SU-DHL-6 (cell line): ENCODE measurements at regions not wholly inside any gene's neighbourhood (a gene's known extent, or its start where the extent isn't known, plus 50 kb on each side); places are given as distances from the start of the nearest gene placed in this dataset.

ENCODE experiments used
- H2AFZ ChIP-seq: fragments of 200-600 bp; sonication (generic); 2 replicates; pipeline ENCODE4 v1.6.1; 2014; ENCODE audit warnings: low read depth, mild to moderate bottlenecking, moderate library complexity, mixed read lengths, antibody characterized with exemption, low read length; ENCODE audit not compliant: severe bottlenecking
- H3F3A ChIP-seq: fragments of 200-600 bp; shearing (Covaris generic); 2 replicates; pipeline ENCODE4 v1.6.0; 2016; ENCODE audit warnings: antibody characterized with exemption, mild to moderate bottlenecking; ENCODE audit not compliant: insufficient read depth
- H3K27ac ChIP-seq: fragments of 200-600 bp; sonication (generic); 2 replicates; pipeline ENCODE4 v1.5.1; 2016; ENCODE audit warnings: low read depth, mild to moderate bottlenecking, low read length, moderate library complexity, mixed read lengths
- H3K27me3 ChIP-seq: fragments of 200-600 bp; sonication (generic), shearing (Covaris generic); 2 replicates; pipeline ENCODE4 v1.6.0; 2014; ENCODE audit warnings: mild to moderate bottlenecking, low read length
- H3K36me3 ChIP-seq: fragments of 200-600 bp; sonication (generic); 2 replicates; pipeline ENCODE4 v1.6.1; 2014; ENCODE audit warnings: mild to moderate bottlenecking, low read length, mixed read lengths
- H3K4me2 ChIP-seq: fragments of 300-600, 200-600 bp; shearing (Covaris generic), sonication (generic); 2 replicates; pipeline ENCODE4 v1.6.0; 2014; ENCODE audit warnings: low read length, low read depth, mild to moderate bottlenecking; ENCODE audit not compliant: poor library complexity, severe bottlenecking
- H3K4me3 ChIP-seq: fragments of 200-600 bp; sonication (generic); 2 replicates; pipeline ENCODE4 v1.5.1; 2014; ENCODE audit warnings: antibody characterized with exemption, low read length, mild to moderate bottlenecking, mixed read lengths; ENCODE audit not compliant: insufficient read depth, poor library complexity, severe bottlenecking
- H3K79me2 ChIP-seq: fragments of 200-600 bp; sonication (generic); 2 replicates; pipeline ENCODE4 v1.6.1; 2014; ENCODE audit warnings: mild to moderate bottlenecking, low read length, moderate library complexity; ENCODE audit not compliant: insufficient read depth
- H3K9ac ChIP-seq: fragments of 200-600 bp; sonication (generic); 2 replicates; pipeline ENCODE4 v1.7.0; 2014; ENCODE audit warnings: mild to moderate bottlenecking, low read length
- H3K9me2 ChIP-seq: fragments of 200-600 bp; sonication (generic); replicated peaks from 2 replicates; pipeline ENCODE4 v1.6.1; 2014; ENCODE audit warnings: low read length; ENCODE audit not compliant: insufficient read depth
- H3K9me3 ChIP-seq: fragments of 200-600 bp; sonication (generic); 2 replicates; pipeline ENCODE4 v1.6.1; 2014; ENCODE audit warnings: low read length, mixed read lengths; ENCODE audit not compliant: insufficient read depth
- H4K20me1 ChIP-seq: fragments of 200-600 bp; sonication (generic); 2 replicates; pipeline ENCODE4 v1.6.1; 2014; ENCODE audit warnings: low read depth, mild to moderate bottlenecking, antibody characterized with exemption, low read length, moderate library complexity, mixed read lengths
- CTCF ChIP-seq: fragments of 200-600 bp; sonication (generic); IDR thresholded peaks from one replicate; pipeline ENCODE4 v1.5.1; 2017; ENCODE audit warnings: antibody characterized with exemption, mild to moderate bottlenecking, low read length, moderate library complexity; ENCODE audit not compliant: insufficient read depth, poor library complexity, severe bottlenecking
- EZH2phosphoT487 ChIP-seq: fragments of 200-600 bp; sonication (generic), shearing (Covaris generic); conservative IDR thresholded peaks from 2 replicates; pipeline ENCODE4 v1.6.1; 2018; ENCODE audit warnings: mild to moderate bottlenecking, antibody characterized with exemption, low read length, moderate library complexity, mixed read lengths

GRCh38 chr10:34908481-34908880, 93.4 kb upstream of the PARD3 start:
- H3K27ac ChIP-seq, result no peak overlapping the region
- no peaks in the 10 kb centered on the region for H3K79me2 ChIP-seq
- H3K9me3 ChIP-seq, result no peaks in the 10 kb centered on the region
- H3K36me3 ChIP-seq, result no peaks in the 10 kb centered on the region
- no peaks in the 10 kb centered on the region for H3K9me2 ChIP-seq
- no peaks in the 10 kb centered on the region for H3K27me3 ChIP-seq
- H2AFZ ChIP-seq, result no peak overlapping the region
- H4K20me1 ChIP-seq, result no peaks in the 10 kb centered on the region
- H3K4me2 ChIP-seq, result no peak overlapping the region
- no peak overlapping the region for H3K4me3 ChIP-seq
- no peak for TF ChIP-seq CTCF
- no peak for TF ChIP-seq EZH2phosphoT487
- no peak overlapping the region for H3K9ac ChIP-seq
- H3F3A ChIP-seq, result no peaks in the 10 kb centered on the region

- TF ChIP-seq CTCF (no peak), EZH2phosphoT487 (no peak)
- no peaks in the 10 kb centered on the region for H3K9me2 ChIP-seq
- no peaks in the 10 kb centered on the region for H3F3A ChIP-seq
- no peak overlapping the region for H2AFZ ChIP-seq
- no peaks in the 10 kb centered on the region for H3K36me3 ChIP-seq
- no peak overlapping the region for H3K4me2 ChIP-seq
- no peaks in the 10 kb centered on the region for H4K20me1 ChIP-seq
- H3K79me2 ChIP-seq, result no peaks in the 10 kb centered on the region
- H3K4me3 ChIP-seq, result no peak overlapping the region
- no peak overlapping the region for H3K27ac ChIP-seq
- H3K9ac ChIP-seq, result no peak overlapping the region
- no peaks in the 10 kb centered on the region for H3K9me3 ChIP-seq
- H3K27me3 ChIP-seq, result no peaks in the 10 kb centered on the region
These were observed 92.8 kb upstream of the PARD3 start for GRCh38 chr10:34907743-34908430.

- H3F3A ChIP-seq, result no peaks in the 10 kb centered on the region
- no peaks in the 10 kb centered on the region for H3K9me2 ChIP-seq
- H3K9me3 ChIP-seq, result no peaks in the 10 kb centered on the region
- no peaks in the 10 kb centered on the region for H3K79me2 ChIP-seq
- no peaks in the 10 kb centered on the region for H4K20me1 ChIP-seq
- no peak overlapping the region for H3K9ac ChIP-seq
- no peak overlapping the region for H2AFZ ChIP-seq
- no peak overlapping the region for H3K4me3 ChIP-seq
- no peaks in the 10 kb centered on the region for H3K27me3 ChIP-seq
- H3K27ac ChIP-seq, result no peak overlapping the region
- H3K4me2 ChIP-seq, result no peak overlapping the region
- no peaks in the 10 kb centered on the region for H3K36me3 ChIP-seq
- TF ChIP-seq CTCF (no peak), EZH2phosphoT487 (no peak)
These were observed 91.2 kb upstream of the PARD3 start for GRCh38 chr10:34906067-34906965.
